GM12875 (cell line): ENCODE measurements at regions not wholly inside any gene's neighbourhood (a gene's known extent, or its start where the extent isn't known, plus 50 kb on each side); places are given as distances from the start of the nearest gene placed in this dataset.

ENCODE experiments used
- H3K4me3 ChIP-seq: one replicate; pipeline ENCODE4 v1.5.1; 2011; ENCODE audit warnings: low read depth, low read length, control low read depth
- TF ChIP-seq, protein P1 (sequence below): IDR thresholded peaks from 2 replicates; pipeline ENCODE4 v1.5.1; 2011; ENCODE audit warnings: low read depth, mild to moderate bottlenecking, control low read depth, inconsistent platforms, low read length, moderate library complexity, borderline replicate concordance; ENCODE audit not compliant: insufficient read depth

DNA sequence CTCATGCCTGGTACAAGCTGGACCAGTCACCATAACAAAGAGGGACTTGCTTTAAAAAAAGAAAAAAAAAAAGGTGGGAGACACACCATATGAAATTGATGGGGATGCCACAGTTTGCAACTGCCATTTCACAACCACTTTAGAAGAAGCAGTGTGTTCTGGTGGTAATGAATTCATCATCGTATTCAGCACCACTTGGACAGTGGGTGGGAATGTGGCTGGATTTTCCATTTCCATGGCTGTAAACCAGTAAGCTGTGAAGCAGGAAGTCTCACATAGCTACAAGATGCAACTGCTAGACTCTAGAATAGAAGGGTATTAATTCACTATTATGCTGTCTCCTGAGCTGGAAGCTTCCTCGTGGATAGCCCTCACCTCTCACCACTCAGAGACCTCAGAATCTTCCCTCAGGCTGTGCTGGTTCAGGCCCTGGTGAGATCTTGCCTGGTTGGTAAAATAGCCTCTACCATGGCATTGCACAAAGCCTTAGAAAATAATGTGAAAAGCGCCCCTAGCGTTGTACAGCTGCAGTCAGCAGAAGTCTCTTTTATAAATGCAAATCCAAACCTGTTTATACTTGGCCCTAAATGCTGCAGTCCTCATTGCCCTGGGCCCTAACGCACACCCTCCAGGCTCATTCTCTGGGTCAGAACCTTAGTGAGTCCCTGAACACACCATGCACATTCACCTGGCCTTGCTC lies 150.7 kb downstream of the KCTD15 start:
- TF ChIP-seq, protein P1, sequence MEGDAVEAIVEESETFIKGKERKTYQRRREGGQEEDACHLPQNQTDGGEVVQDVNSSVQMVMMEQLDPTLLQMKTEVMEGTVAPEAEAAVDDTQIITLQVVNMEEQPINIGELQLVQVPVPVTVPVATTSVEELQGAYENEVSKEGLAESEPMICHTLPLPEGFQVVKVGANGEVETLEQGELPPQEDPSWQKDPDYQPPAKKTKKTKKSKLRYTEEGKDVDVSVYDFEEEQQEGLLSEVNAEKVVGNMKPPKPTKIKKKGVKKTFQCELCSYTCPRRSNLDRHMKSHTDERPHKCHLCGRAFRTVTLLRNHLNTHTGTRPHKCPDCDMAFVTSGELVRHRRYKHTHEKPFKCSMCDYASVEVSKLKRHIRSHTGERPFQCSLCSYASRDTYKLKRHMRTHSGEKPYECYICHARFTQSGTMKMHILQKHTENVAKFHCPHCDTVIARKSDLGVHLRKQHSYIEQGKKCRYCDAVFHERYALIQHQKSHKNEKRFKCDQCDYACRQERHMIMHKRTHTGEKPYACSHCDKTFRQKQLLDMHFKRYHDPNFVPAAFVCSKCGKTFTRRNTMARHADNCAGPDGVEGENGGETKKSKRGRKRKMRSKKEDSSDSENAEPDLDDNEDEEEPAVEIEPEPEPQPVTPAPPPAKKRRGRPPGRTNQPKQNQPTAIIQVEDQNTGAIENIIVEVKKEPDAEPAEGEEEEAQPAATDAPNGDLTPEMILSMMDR, result no peak

DNA sequence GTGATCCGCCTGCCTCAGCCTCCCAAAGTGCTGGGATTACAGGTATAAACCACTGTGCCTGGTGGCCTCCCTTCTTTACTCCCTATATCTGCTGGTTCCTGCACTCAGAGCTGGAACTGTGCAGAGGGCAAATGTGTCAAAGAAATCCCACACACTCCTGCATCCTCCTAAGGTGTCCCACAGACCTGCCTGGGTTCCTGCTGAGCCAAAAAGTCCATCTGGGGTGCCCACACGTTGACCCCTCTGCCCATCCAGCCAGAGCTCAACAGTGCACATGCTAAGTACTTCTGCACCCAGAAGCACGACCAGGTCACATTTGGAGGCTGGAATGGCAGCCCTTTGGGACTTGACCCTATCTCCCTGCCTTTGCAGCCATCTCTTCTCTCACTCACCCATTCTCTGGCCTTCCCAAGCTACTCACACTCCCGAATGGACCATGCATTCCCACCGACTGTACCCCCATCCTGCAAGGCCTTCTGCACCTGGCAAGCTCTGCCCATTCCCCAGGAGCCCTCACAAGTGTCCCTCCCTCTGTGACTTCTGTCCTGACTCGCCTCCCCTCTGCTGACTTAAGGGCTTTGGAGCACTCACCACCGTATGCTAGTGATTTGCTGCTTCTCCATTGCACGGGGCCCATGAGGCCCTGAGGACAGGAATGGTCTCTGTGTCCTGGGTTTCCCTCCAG lies 152.1 kb downstream of the KCTD15 start:
- TF ChIP-seq, protein P1, result no peak
- no peak overlapping the region for H3K4me3 ChIP-seq

More for the DNA sequence above, 150.7 kb downstream of the KCTD15 start:
- no peak overlapping the region for H3K4me3 ChIP-seq

DNA sequence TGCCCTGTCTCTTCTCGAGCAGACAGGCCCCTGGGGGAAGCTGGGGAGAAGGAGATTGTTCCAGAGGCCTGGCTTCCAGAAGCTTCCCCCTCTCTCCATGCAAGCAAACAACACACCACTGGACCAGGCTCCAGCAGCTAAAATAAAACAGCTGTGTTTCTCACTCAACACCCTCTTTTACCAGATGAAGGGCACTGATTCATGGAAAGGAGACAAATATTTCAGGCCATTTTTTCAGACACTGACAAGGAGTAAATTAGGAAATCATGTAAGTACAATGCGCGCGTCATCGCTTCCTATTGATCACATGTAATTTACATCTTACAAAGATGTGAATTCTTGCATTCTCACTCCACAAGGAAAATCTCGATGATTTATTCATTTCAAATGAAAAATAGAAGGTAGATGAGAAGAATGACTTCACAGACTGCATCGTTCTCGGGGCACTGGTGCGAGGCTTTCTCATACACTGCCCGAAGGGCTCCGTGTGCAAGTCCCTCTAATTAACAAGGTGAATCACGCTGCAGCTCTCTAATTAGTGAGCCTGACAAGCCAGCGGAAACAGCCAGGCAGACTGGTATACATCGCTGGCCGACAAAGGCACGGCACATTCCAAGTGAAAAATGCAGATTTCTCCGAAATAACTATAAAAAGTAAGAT lies 153.6 kb downstream of the KCTD15 start:
- H3K4me3 ChIP-seq, result no peak overlapping the region
- TF ChIP-seq, protein P1, result no peak

DNA sequence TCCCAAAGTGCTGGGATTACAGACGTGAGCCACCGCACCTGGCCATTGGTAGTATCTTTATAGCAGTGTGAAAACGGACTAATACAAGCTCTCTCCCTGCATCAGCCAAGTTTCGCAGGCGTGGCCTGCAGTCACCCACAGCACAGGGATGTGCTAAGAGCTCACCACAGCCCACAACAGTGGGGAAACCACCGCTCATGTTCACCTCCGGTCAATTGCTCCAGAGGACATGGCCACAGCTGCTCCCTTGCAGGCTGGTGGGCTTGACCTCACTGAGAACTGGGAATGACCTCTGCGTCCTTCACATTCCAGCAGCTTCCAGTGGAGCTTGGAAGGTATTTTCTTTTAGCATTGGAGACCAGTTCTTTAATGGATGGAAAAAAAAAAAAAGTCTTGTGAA lies 156.4 kb downstream of the KCTD15 start:
- TF ChIP-seq, protein P1, result no peak
- no peak overlapping the region for H3K4me3 ChIP-seq

DNA sequence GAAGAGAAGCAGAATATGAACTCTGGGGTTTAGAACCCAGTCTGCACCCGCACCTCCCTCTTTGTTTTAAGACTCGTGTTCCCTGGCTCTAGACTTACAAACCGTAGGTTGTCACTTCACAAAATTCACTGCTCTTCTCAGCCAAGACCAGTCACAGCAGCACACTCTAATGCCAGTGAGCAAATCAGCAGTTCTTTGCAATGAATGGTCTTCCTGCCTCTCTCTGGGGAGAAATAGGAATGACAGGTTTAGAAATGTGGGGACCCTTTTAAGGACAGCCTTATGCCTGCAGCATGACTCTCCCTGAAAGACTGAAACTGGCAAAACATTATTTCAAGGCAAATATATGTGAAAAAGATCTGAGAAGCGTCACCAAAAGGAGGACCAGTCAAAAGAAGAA lies 156.9 kb downstream of the KCTD15 start:
- TF ChIP-seq, protein P1, result no peak

DNA sequence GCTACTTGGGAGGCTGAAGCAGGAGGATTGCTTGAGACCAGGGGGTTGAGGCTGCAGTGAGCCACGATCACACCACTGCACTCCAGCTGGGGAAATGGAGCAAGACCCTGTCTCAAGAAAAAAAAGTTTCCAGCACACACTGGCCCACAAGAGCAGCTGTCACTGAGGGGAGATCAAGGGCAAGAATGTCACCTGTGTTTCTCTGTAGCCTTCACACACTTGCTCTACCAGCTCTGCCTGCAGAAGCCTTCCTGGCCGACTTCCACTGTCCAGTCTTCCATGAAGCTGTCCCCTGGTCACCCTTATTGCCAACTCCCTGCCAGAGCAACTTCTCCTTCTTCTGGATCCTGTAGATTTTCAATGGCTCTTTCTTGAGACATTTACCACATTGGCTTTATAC lies 158.0 kb downstream of the KCTD15 start:
- H3K4me3 ChIP-seq, result no peak overlapping the region
- TF ChIP-seq, protein P1, result no peak

More for the DNA sequence above, 156.9 kb downstream of the KCTD15 start:
- H3K4me3 ChIP-seq, result no peak overlapping the region
